Epithelial cell of proximal tubule (primary cell): ENCODE measurements at regions not wholly inside any gene's neighbourhood (a gene's known extent, or its start where the extent isn't known, plus 50 kb on each side); places are given as distances from the start of the nearest gene placed in this dataset.
"Not testable (repeated sequence)": the region's sequence is repeated elsewhere in the genome, so short reads cannot be mapped to it uniquely, and the experiment has no call there.

Experiments
- DNase-seq: peaks from one replicate; pipeline ENCODE4 v3.0.0-alpha.2; 2011; ENCODE audit warnings: low read depth
- H3K4me3 ChIP-seq: 2 replicates; pipeline ENCODE4 v1.5.1; 2011; ENCODE audit warnings: low read depth, mild to moderate bottlenecking, low read length
- TF ChIP-seq, protein P1 (sequence below): conservative IDR thresholded peaks from 2 replicates; pipeline ENCODE4 v1.5.1; 2012; ENCODE audit warnings: low read depth, mild to moderate bottlenecking, low read length

DNA sequence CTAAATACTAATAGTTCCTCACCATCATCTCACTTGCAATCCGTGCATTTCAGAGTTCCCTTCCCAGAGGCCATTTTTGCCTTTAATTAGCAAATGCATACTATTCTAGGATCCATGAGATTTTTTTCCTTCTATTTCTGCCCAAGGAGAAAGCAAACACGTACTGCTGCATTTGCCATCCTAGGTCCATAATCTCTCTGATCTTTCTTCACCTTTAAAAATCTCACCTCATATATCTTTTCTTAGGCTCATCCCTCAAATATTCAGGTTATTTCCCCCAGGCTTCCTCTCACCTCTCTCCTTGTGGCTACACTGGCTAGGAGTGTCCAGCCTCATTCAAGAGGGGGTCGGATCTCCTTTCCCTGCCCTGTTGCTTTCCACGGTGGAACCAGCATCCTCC, 338.6 kb downstream of the SETD4 start:
- TF ChIP-seq, protein P1, sequence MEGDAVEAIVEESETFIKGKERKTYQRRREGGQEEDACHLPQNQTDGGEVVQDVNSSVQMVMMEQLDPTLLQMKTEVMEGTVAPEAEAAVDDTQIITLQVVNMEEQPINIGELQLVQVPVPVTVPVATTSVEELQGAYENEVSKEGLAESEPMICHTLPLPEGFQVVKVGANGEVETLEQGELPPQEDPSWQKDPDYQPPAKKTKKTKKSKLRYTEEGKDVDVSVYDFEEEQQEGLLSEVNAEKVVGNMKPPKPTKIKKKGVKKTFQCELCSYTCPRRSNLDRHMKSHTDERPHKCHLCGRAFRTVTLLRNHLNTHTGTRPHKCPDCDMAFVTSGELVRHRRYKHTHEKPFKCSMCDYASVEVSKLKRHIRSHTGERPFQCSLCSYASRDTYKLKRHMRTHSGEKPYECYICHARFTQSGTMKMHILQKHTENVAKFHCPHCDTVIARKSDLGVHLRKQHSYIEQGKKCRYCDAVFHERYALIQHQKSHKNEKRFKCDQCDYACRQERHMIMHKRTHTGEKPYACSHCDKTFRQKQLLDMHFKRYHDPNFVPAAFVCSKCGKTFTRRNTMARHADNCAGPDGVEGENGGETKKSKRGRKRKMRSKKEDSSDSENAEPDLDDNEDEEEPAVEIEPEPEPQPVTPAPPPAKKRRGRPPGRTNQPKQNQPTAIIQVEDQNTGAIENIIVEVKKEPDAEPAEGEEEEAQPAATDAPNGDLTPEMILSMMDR: no peak
- no peak overlapping the region for H3K4me3 ChIP-seq
- no peak for DNase-seq

DNA sequence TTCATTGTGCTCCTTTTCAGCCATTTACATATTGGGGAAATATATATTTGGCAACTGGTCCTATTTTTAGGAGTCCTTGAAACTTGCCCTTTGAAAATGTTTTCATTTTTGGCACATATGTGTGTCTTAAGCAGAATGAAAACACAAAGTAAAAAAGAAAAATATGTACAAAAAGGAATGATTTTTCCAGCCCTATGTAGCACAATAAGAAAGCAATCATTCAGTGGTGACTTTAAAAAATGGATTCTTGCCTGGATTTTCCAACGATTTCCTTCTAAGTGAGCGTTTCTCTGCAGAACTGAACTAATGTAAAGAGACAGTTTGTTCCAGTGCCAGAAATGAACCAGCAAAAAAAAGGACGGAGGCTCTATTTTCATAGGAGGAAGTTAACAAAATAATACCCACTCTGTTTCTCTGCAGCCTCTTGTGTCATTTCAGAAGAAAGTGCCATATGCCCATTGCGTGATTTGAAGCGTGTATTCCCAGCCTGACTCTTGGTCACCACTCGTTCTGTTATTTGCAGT, 340.1 kb downstream of the SETD4 start:
- TF ChIP-seq, protein P1: no peak
- H3K4me3 ChIP-seq: no peak overlapping the region
- DNase-seq: no peak

DNA sequence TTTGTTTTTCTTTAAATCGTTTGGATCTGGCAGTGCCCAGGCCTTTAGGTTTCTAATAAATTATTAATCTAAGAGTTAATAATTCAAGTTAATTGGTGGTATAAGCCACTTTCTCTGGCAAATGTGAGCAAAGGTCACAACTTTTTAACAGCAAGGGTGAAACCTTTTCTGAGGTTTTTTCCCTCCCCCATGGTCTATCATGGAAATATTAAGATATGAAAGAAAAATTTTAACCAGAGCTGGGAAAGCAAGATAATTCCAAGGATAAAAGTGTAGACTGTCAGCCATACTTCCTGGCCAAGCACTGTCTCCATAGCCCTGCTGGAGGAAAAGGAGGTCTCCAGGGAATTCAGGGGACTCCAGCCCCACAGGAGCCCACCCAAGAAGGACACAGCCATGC, 341.2 kb downstream of the SETD4 start:
- H3K4me3 ChIP-seq: no peak overlapping the region
- DNase-seq: no peak
- TF ChIP-seq, protein P1: no peak

DNA sequence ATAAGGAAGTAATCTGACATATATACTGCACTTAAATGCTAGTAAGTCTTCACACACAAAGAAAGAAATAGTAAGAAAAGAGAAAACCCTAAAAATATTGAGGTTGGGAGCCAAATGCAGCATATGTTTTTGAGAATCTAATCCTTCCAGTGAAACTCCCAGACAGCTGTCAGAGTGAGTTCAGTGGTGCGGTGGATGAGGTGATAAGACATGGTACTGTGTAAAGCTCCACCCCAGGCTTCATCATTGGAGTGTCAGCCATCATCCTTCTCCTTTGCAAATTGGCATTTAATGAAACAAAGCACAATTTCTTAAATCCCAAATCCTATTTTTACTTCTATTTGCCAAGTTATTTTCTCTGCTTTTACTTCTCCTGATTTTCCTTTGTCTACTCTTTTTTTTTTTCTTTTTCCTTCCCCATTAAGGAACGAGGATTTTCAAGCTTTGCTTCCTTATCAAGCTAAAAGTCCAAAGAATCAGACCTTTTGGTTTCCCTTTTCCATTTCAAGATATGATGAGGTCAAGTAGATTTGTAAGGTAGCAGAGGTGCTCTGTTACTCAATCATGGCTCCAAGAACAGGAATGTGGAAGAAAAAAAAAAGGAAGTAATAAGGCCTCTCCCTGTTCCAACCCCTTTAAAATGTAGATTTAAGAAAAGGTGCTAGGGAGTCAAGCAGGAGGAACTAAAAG, 343.3 kb downstream of the SETD4 start:
- H3K4me3 ChIP-seq: no peak overlapping the region
- TF ChIP-seq, protein P1: no peak
- DNase-seq: no peak

DNA sequence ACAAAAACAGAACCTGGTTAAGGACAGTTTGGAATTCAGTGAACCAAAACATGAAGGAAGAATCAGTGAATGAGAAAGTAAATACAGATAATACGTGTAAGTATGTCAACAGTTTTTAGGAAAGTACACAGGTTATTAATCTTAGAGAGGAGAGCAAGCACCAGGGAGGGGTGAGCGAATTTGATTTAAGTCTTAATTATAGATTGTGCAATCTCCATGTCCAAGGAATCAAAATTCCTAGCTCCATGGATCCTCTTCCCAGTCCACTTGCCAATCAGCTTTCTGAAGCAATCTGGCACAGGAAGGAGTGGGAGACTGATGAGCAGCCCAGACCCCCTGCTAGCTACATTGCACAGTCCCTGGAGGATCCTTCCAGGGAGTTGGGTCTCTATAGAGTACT, 346.4 kb downstream of the SETD4 start:
- H3K4me3 ChIP-seq: no peak overlapping the region
- no peak for DNase-seq
- TF ChIP-seq, protein P1: no peak

DNA sequence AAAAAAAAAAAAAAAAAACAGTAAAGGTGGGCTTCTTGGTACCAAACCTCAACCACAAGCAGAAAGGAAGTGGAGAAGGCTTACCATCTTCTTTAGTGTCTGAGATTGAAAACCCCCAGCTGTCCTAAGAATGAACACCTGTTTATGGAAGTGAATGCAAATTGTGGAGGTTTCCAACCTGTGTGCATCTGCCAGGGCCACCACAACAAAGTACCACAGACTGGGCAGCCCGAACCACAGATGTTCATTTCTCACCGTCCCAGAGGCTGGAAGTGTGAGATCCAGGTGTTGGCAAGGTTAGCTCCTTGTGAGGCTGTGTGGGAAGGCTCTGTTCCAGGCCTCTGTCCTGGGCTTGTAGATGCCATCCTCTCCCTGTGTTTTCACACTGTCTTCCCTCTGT, 348.7 kb downstream of the SETD4 start:
- H3K4me3 ChIP-seq: no peak overlapping the region
- TF ChIP-seq, protein P1: no peak
- DNase-seq: no peak

DNA sequence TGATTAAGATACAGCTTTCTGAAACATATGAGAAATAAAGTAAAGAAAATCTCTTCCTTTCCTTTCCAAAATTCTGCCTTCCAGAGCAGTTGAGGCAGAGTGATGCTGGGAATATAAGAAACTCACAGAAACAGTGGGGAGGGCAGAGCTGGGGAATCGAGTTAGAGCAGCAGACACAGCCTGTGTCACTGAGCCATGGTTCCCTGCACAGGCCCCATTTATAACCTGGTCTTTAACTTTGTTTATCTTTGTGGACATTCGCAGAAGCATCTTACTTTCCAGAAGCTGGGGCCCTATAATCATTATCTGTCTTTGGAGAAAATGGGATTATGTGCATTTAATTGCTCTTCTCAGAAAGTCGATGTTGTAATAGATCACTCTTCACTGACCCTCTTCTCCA, 349.1 kb downstream of the SETD4 start:
- TF ChIP-seq, protein P1: no peak
- H3K4me3 ChIP-seq: no peak overlapping the region
- no peak for DNase-seq

DNA sequence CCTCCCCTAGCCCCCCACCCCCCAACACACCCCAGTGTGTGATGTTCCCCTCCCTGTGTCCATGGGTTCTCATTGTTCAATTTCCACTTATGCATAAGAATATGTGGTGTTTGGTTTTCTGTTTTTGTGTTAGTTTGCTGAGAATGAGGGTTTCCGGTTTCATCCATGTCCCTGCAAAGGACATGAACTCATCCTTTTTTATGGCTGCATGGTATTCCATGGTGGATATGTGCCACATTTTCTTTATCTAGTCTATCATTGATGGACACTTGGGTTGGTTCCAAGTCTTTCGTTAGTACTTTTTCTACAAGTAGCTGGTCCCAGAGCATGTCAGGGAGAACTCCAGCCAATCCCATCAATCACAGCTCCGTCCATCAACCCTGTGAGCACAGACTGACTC, 350.3 kb downstream of the SETD4 start:
- not testable (repeated sequence) for DNase-seq, H3K4me3 ChIP-seq
